ENCODE measurements at regions not wholly inside any gene's neighbourhood (a gene's known extent, or its start where the extent isn't known, plus 50 kb on each side); places are given as distances from the start of the nearest gene placed in this dataset.
A peak's percentile ranks its signal among the peaks of the same experiment; 100 is the strongest.

DNA sequence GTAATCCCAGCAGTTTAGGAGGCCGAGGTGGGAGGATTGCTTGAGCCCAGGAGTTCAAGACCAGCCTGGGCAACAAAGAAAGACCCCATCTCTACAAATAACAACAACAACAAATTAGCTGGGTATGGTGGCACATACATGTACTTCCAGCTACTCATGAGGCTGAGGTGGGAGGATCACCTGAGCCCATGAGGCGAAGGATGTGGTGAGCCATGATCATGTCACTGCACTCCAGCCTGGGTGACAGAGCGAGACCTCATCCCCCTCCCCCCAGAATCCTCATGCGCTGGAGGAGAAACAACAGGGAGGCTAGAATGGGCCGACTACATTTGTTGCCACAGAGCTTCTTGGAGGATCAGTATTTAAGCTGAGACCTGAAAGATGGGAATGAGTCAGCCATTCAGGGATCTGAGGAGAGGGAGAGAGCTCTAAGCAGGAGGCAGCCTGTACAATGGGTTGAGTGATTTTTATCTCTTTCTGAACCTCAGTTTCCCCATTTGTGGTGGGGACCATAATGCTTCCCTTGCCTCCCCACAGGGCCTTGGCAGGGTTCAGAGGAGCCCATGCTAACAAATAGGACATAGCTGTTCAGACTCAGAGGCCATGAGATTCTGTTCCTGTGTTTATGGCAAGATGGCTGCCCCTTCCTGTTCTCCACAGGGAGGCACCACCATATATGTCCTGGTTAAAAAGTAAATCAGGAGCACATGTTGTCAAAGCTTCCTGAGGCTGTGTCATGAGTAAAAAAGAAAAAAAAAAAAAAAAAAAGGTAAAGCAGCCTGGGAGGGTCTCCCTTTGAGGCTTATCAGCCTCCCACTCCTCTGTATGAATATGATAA, 131.4 kb upstream of the HAAO start:
- Mint-ChIP-seq H3K4me3 (no peak overlapping the region), H3K27ac (no peak overlapping the region), H3K36me3 (ENCODE audit: low read depth) (no peaks in the 10 kb centered on the region), H3K9me3 (no peaks in the 10 kb centered on the region), H3K4me1 (ENCODE audit: low read depth) (no peaks in the 10 kb centered on the region), H3K27me3 (no peaks in the 10 kb centered on the region)
- TF ChIP-seq, protein P1, sequence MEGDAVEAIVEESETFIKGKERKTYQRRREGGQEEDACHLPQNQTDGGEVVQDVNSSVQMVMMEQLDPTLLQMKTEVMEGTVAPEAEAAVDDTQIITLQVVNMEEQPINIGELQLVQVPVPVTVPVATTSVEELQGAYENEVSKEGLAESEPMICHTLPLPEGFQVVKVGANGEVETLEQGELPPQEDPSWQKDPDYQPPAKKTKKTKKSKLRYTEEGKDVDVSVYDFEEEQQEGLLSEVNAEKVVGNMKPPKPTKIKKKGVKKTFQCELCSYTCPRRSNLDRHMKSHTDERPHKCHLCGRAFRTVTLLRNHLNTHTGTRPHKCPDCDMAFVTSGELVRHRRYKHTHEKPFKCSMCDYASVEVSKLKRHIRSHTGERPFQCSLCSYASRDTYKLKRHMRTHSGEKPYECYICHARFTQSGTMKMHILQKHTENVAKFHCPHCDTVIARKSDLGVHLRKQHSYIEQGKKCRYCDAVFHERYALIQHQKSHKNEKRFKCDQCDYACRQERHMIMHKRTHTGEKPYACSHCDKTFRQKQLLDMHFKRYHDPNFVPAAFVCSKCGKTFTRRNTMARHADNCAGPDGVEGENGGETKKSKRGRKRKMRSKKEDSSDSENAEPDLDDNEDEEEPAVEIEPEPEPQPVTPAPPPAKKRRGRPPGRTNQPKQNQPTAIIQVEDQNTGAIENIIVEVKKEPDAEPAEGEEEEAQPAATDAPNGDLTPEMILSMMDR (IDR thresholded peaks at IDR 0.05), result no peak
- DNase-seq, result peak; percentile 10
- POLR2A ChIA-PET, result no interaction called here
- CTCF ChIA-PET, result interaction anchor here (1.1 to 1.8 kb wide), 4 partner anchors 24 to 305 kb away, joined by 3 to 13 read pairs (median 3); no protein-coding TSS in a partner anchor
- ATAC-seq, result no peak
- intact Hi-C loops (cut with micrococcal nuclease), result no loop called here

DNA sequence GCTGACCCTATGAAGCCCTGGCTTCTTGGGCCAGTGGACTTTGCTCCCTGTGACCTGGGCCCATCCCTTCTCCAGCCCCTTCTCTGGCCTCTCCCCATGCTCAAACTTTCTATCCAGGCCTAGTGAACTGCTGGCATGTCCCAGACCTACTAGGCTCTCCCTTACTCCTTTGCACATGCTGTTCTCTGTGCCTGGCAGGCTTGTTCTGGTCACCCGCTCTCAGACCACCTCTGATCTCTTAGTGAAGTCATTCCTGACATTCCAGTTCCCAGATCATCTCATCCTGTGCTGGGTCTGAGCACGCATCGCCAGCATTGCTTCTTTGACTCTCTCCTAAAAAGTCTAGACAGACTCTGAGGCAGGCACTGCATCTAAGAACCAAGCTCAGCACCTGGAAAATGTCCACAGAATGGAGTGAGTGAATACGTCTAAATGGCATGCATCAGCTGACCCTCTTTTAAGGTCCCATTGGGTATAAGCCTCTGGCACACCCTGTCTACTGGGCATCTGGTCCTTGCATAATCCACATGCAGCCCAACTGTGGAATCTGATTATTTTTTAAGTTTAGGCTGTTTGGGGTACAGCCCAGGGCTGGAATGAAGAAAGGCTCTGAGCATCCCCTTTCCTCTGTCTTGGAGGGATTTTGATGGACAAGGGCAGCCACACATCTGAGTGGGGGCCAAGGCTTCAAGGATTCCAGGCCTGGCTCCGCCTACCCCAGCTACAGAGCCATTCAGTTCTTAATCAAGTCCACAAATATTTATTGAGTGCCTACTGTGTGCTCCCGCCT, 130.6 kb upstream of the HAAO start:
- Mint-ChIP-seq H3K4me3 (no peak overlapping the region), H3K9me3 (no peaks in the 10 kb centered on the region), H3K36me3 (ENCODE audit: low read depth) (no peaks in the 10 kb centered on the region), H3K27me3 (no peaks in the 10 kb centered on the region), H3K4me1 (ENCODE audit: low read depth) (no peaks in the 10 kb centered on the region), H3K27ac (no peak overlapping the region)
- TF ChIP-seq, protein P1 (IDR thresholded peaks at IDR 0.05), result no peak
- intact Hi-C loops (cut with micrococcal nuclease), result no loop called here
- ChIA-PET POLR2A (no interaction called here), CTCF (interaction anchor here (1.1 to 2.0 kb wide), 5 partner anchors 10 to 306 kb away, joined by 3 to 13 read pairs (median 3); no protein-coding TSS in a partner anchor)
- no peak for ATAC-seq
- DNase-seq, result no peak

DNA sequence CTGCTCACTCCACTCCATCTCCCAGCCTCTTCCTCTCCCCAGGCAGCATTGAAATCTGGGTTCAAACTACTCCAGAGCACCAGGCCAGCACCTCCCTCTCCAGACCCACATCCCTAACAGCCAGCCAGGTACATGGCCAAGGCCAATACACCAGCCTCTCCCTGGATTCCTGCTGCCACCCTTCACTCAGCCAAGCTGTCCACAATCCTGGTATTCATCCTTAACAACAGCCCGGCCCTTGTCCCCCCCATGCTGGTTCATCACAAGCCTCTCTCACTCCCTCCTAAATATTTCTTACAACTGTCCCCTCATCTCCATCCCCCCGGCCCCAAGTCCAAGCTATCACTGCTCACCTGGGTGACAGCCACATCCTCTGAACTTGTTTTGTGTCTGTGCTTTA, 129.9 kb upstream of the HAAO start:
- POLR2A ChIA-PET, result no interaction called here

DNA sequence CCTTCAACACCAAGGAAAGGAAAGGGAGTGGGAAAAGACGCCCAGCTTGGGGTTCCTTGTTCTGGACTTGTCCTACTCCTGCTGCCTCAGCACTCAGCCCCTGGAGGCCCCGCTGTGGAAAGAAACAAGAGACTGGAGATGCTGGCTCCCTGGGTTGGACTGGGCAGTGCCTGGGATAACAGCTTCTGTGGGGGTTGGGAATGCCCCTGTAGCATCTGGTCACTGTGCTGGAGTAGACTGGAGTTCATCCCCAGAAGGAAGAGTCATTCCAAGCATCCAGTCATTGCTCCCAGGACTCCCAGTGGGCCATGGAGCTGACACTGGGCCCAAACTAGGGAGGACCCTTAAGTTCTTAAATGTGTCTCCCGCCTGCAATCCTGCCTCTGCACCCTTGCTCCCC, 129.3 kb upstream of the HAAO start:
- POLR2A ChIA-PET, result no interaction called here
- ATAC-seq (no peak), DNase-seq (no peak)
- Mint-ChIP-seq H3K27me3 (no peaks in the 10 kb centered on the region), H3K4me3 (no peak overlapping the region), H3K27ac (no peak overlapping the region), H3K9me3 (no peaks in the 10 kb centered on the region), H3K4me1 (ENCODE audit: low read depth) (peaks cover 3% of the 10 kb centered on the region), H3K36me3 (ENCODE audit: low read depth) (no peaks in the 10 kb centered on the region)
- intact Hi-C loops (cut with micrococcal nuclease), result no loop called here
- TF ChIP-seq, protein P1 (IDR thresholded peaks at IDR 0.05), result no peak
- CTCF ChIA-PET, result interaction anchor here (1.1 to 2.0 kb wide), 2 partner anchors 11 to 62 kb away, joined by 3 to 4 read pairs; no protein-coding TSS in a partner anchor

More for the DNA sequence above, 129.9 kb upstream of the HAAO start:
- CTCF ChIA-PET, result interaction anchor here (1.8 to 2.0 kb wide), 2 partner anchors 11 to 63 kb away, joined by 4 to 13 read pairs; no protein-coding TSS in a partner anchor
- TF ChIP-seq, protein P1 (IDR thresholded peaks at IDR 0.05), result no peak
- peaks cover 2% of the 10 kb centered on the region for H3K4me1 Mint-ChIP-seq (ENCODE audit: low read depth)
- H3K36me3 Mint-ChIP-seq (ENCODE audit: low read depth), result no peaks in the 10 kb centered on the region
- H3K27me3 Mint-ChIP-seq, result no peaks in the 10 kb centered on the region
- intact Hi-C loops (cut with micrococcal nuclease), result no loop called here
- no peak overlapping the region for H3K4me3 Mint-ChIP-seq
- H3K9me3 Mint-ChIP-seq, result no peaks in the 10 kb centered on the region
- no peak overlapping the region for H3K27ac Mint-ChIP-seq
- ATAC-seq, result no peak
- no peak for DNase-seq

Measured in activated CD8-positive, alpha-beta T cell treated with anti-CD3 and anti-CD28 coated beads for 36 hours (primary cell).